Peyer's patch (tissue), 4 donors: ENCODE measurements at regions not wholly inside any gene's neighbourhood (a gene's known extent, or its start where the extent isn't known, plus 50 kb on each side); places are given as distances from the start of the nearest gene placed in this dataset.

Experiments used
- DNase-seq, 3 donors: peaks; one replicate each; pipeline ENCODE4 v3.0.0-alpha.2; 2017 to 2019
- H3K27ac ChIP-seq, 4 donors: fragments of 200-600 bp; sonication (generic); one replicate each; pipeline ENCODE4 v1.5.1; 2016 to 2019
- H3K27me3 ChIP-seq, 2 donors: fragments of 200-600 bp; sonication (generic); one replicate each; pipeline ENCODE4 v1.5.1; 2019
- H3K36me3 ChIP-seq, 3 donors: fragments of 200-600 bp; sonication (generic); one replicate each; pipeline ENCODE4 v1.5.1; 2016 to 2019
- H3K4me1 ChIP-seq, 4 donors: fragments of 200-600 bp; sonication (generic); one replicate each; pipeline ENCODE4 v1.5.1; 2016 to 2019
- H3K4me3 ChIP-seq, 4 donors: fragments of 200-600 bp; sonication (generic); 1 replicate in 3 of 4; 2 replicates in 1 of 4; pipeline ENCODE4 v1.5.1; 2016 to 2019; ENCODE audit warnings: mild to moderate bottlenecking in 1 of 4
- H3K9me3 ChIP-seq, 4 donors: fragments of 200-600 bp; sonication (generic); one replicate each; pipeline ENCODE4 v1.5.1; 2016 to 2019; ENCODE audit warnings: mild to moderate bottlenecking in 1 of 4
- CTCF ChIP-seq, 6 experiments: fragments of 450-650 bp in 4 of 6; fragments of 200-600 bp in 2 of 6; sonication (generic) in 1 of 6; IDR thresholded peaks; one replicate each; pipeline ENCODE4 v1.5.1; 2017 to 2019; ENCODE audit warnings: antibody characterized with exemption in 6 of 6, mild to moderate bottlenecking in 3 of 6, moderate library complexity in 1 of 6
- POLR2A ChIP-seq, 2 donors: fragments of 450-650 bp; IDR thresholded peaks; one replicate each; pipeline ENCODE4 v1.5.1; 2017; ENCODE audit warnings: antibody characterized with exemption in 2 of 2, mild to moderate bottlenecking in 2 of 2, moderate library complexity in 2 of 2

GRCh38 chr1:14332158-14332557, 266.3 kb upstream of the KAZN start:
- DNase-seq = no peak
- no peaks in the 10 kb centered on the region for H3K4me1 ChIP-seq
- H3K27me3 ChIP-seq = no peaks in the 10 kb centered on the region
- no peak overlapping the region for H3K4me3 ChIP-seq
- no peaks in the 10 kb centered on the region for H3K36me3 ChIP-seq
- TF ChIP-seq POLR2A (IDR thresholded peaks at IDR 0.05) (no peak), CTCF (IDR thresholded peaks at IDR 0.05) (no peak)
- H3K9me3 ChIP-seq = peaks cover 0 to 3% (median 0%) of the 10 kb centered on the region in 4 donors
- H3K27ac ChIP-seq = no peak overlapping the region

DNA sequence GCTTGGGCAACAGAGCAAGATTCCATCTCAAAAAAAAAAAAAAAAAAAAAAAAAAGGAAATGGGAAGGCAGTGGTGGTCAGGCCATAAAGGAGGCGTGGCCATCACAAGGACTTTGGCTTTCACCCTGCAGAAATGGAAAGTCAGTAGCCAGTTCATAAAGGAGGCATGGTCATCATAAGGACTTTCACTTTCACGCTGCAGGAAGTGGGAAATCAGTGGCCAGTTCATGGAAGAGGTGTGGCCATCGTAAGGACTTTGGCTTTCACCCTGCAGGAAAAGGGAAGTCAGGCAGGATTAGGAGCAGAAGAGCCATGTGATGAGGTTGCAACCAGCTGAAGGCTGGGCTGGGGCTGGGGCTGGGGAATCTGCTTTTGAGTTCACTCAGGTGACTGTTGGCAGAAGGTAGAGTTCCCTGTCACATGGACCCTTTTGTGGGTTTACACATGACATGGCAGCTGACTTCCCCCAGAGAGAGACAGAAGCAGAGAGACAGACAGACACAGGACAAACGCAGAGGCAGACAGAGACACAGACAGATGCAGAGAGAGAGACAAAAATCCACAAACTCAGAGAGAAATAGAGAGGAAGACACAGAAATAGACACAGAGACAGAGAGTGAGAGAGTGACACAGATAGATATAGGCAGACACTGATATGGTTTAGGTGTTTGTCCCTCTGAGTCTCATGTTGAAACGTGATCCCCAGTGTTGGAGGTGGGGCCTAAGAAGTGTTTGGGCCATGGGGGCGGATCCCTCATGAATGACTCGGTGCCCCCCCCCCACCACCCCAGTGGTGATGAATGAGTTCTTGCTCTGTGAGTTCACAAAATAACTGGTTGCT, 263.9 kb upstream of the KAZN start:
- H3K4me1 ChIP-seq = no peaks in the 10 kb centered on the region
- DNase-seq = peak in 1 of 3 donors; percentile 48
- no peak overlapping the region for H3K27ac ChIP-seq

GRCh38 chr1:14338509-14338908, 260.0 kb upstream of the KAZN start:
- H3K9me3 ChIP-seq = no peaks in the 10 kb centered on the region
- TF ChIP-seq POLR2A (IDR thresholded peaks at IDR 0.05) (no peak), CTCF (IDR thresholded peaks at IDR 0.05) (no peak)
- no peaks in the 10 kb centered on the region for H3K27me3 ChIP-seq
- no peak overlapping the region for H3K4me3 ChIP-seq
- no peaks in the 10 kb centered on the region for H3K4me1 ChIP-seq
- H3K36me3 ChIP-seq = no peaks in the 10 kb centered on the region
- DNase-seq = no peak
- no peak overlapping the region for H3K27ac ChIP-seq

More for the DNA sequence above, 263.9 kb upstream of the KAZN start:
- no peaks in the 10 kb centered on the region for H3K27me3 ChIP-seq
- peaks cover 0 to 3% (median 0%) of the 10 kb centered on the region in 4 donors for H3K9me3 ChIP-seq
- H3K4me3 ChIP-seq = no peak overlapping the region
- no peak for TF ChIP-seq POLR2A (IDR thresholded peaks at IDR 0.05)
- no peak for TF ChIP-seq CTCF (IDR thresholded peaks at IDR 0.05)
- no peaks in the 10 kb centered on the region for H3K36me3 ChIP-seq

DNA sequence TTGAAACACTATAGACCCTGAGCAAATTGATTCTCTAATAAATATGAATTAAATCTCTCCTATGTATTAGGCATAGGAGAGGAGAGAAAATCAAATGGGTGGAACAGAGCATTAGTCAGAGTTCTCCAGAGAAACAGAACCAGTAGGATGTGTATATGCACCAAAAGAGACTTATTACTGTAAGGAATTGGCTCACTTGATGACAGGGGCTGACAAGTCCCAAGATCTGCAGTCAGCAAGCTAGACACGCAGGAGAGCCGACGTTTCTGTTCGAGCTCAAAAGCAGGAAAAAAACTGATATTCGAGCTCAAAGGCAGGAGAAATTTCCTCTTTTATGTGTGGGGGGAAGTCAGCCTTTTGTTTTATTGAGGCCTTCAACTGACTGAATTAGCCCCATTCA, 259.2 kb upstream of the KAZN start:
- no peak for DNase-seq
- Histone ChIP-seq H3K27ac (no peak overlapping the region), H3K27me3 (no peaks in the 10 kb centered on the region), H3K36me3 (no peaks in the 10 kb centered on the region), H3K4me3 (no peak overlapping the region), H3K4me1 (no peaks in the 10 kb centered on the region), H3K9me3 (no peaks in the 10 kb centered on the region)
- TF ChIP-seq CTCF (IDR thresholded peaks at IDR 0.05) (no peak), POLR2A (IDR thresholded peaks at IDR 0.05) (no peak)

GRCh38 chr1:14340002-14340785, 258.3 kb upstream of the KAZN start:
- Histone ChIP-seq H3K9me3 (no peaks in the 10 kb centered on the region), H3K27ac (no peak overlapping the region), H3K4me3 (no peak overlapping the region), H3K4me1 (no peaks in the 10 kb centered on the region), H3K27me3 (no peaks in the 10 kb centered on the region), H3K36me3 (no peaks in the 10 kb centered on the region)
- no peak for DNase-seq
- TF ChIP-seq CTCF (IDR thresholded peaks at IDR 0.05) = no peak
- TF ChIP-seq POLR2A (IDR thresholded peaks at IDR 0.05) = no peak
